GM13976 (cell line): ENCODE measurements at regions not wholly inside any gene's neighbourhood (a gene's known extent, or its start where the extent isn't known, plus 50 kb on each side); places are given as distances from the start of the nearest gene placed in this dataset.

Experiments
- DNase-seq: peaks from one replicate; pipeline ENCODE4 v3.0.0; 2012; ENCODE audit warnings: low spot score
- in situ Hi-C: fragments of 300-500 bp; cut with MboI; formaldehyde crosslinking; loops from one replicate; pipeline ENCODE4 v1.12.0; 2022; ENCODE audit warnings: low sequenced_read_pairs, mixed read lengths, inconsistent platforms; ENCODE audit not compliant: unreplicated experiment
- TF ChIP-seq, protein P1 (sequence below): IDR thresholded peaks from 2 replicates; pipeline ENCODE4 v1.5.1; 2012; ENCODE audit warnings: borderline replicate concordance, mild to moderate bottlenecking; ENCODE audit not compliant: insufficient read depth; ENCODE audit errors: extremely low read depth, missing control alignments, control extremely low read depth

GRCh38 chr16:79995315-79995714, 394.8 kb upstream of the MAF start:
- in situ Hi-C loops, result no loop called here
- TF ChIP-seq, protein P1, sequence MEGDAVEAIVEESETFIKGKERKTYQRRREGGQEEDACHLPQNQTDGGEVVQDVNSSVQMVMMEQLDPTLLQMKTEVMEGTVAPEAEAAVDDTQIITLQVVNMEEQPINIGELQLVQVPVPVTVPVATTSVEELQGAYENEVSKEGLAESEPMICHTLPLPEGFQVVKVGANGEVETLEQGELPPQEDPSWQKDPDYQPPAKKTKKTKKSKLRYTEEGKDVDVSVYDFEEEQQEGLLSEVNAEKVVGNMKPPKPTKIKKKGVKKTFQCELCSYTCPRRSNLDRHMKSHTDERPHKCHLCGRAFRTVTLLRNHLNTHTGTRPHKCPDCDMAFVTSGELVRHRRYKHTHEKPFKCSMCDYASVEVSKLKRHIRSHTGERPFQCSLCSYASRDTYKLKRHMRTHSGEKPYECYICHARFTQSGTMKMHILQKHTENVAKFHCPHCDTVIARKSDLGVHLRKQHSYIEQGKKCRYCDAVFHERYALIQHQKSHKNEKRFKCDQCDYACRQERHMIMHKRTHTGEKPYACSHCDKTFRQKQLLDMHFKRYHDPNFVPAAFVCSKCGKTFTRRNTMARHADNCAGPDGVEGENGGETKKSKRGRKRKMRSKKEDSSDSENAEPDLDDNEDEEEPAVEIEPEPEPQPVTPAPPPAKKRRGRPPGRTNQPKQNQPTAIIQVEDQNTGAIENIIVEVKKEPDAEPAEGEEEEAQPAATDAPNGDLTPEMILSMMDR, result no peak
- no peak for DNase-seq

GRCh38 chr16:79994418-79994817, 393.9 kb upstream of the MAF start:
- in situ Hi-C loops, result no loop called here
- TF ChIP-seq, protein P1, result no peak
- no peak for DNase-seq

DNA sequence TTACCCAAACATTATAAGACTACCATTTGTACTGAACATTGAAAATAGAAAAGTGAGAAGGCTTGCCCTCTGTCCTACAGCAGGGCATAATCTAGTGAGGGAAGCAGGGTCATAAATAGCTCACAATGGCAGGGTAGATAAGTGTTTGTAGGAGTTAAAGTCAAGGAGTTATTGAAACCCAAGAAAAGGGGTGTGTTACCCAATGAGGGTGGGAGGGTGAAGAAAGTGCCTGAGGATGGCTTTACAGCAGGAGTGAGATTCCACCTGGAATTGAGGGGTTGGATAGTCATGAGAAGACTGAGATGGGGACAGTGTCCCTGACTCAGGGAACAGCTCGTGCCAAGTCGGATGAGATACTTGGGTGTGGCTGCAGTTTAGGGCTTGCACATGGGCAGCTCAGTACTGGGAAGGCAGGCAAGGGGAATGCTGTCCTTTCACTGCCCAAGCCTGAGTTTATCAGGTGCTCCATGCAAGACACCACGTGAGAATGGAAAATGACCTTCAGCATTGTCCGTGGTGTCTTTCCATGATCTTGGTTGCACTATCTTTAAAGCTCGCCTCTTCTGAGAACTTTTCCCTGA, 393.2 kb upstream of the MAF start:
- in situ Hi-C loops, result no loop called here
- no peak for DNase-seq
- TF ChIP-seq, protein P1, result no peak

- no peak for DNase-seq
- TF ChIP-seq, protein P1, result no peak
- in situ Hi-C loops, result no loop called here
These were observed 391.4 kb upstream of the MAF start for GRCh38 chr16:79991969-79992368.

DNA sequence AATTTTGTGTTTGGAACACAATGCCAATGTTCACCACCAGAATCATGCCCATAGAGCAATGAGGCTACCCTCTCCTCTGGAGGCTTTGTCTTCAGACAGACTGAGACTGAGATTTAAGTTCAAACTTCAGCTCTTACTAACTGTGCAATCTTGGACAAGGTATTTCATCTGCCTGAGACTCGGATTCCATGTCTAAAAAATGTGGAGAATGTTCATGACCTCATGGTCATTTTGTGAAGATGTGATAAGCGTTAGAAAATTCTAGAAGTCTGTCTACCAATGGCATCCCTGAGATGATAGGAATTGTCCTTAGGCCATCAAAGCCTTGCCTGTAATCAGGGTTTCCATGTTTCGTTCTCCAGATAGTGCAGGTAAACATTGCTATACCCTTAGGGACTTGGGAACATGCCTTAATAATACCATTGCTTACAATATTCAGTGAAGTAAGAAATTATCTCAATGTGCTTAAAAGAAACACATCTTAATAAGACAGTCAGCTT, 388.2 kb upstream of the MAF start:
- in situ Hi-C loops, result no loop called here
- TF ChIP-seq, protein P1, result no peak
- DNase-seq, result no peak

DNA sequence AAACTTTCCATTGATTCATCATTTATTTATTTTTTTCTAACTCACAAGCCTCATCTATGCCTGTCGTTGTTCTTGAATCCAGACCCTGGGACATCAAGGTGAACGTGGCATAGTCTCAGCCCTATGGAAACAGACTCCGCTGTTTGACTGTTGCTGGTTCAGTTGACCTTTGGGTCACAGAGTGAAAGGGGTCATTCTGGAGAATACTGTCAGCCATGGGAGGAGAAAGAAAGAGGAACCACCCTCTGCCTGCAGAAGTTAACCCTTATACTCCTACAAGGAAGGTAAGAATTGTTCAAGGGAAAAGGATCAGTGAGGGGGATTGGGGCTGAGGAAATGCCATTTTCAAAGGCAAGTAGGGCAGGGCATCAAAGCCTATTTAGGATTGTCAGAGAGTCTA, 387.6 kb upstream of the MAF start:
- in situ Hi-C loops, result no loop called here
- DNase-seq, result no peak
- TF ChIP-seq, protein P1, result no peak
